ELR (cell line): ENCODE measurements at regions not wholly inside any gene's neighbourhood (a gene's known extent, or its start where the extent isn't known, plus 50 kb on each side); places are given as distances from the start of the nearest gene placed in this dataset.

Experiments
- DNase-seq: peaks from one replicate; pipeline ENCODE4 v3.0.0-alpha.2; 2015; ENCODE audit warnings: low read depth

DNA sequence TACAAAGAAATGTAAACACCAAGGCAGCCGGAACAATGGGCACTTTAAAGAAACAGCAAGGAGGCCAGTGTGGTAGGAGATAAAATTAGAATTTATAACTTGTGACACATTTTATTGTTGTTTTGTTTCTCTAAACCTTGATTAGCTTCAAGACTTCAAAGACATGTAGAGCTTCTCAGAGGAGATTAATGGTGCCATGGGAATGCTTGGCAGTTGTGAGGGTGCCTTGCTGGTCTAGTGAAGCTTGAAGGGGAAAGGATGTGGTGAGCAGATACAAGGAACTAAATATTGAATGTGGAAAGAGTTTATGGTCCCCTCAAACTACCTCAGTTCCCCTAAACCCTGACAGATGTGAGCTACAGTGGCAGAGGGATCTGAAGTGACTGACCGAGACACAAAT lies 322.4 kb upstream of the ADAMTS16 start:
- no peak for DNase-seq

DNA sequence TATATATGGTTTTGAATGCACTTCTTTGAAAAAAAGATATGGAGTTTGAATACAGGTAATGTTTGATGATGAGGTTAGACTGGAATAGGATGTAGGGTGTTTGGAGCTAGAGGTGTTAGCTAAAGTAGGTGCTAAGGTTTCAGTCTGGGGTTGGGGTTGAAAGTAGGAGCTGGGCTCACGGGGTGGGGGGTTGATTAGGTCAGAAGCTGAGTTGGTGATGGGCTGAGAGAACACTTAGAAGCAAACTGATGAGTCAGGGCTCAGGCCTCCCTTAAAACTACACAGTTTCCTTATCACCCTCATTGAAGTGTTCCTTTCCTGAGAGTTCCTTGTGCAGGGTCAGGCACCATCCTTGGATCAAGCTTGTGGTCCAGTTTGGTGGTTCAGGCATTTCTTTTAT lies 308.8 kb upstream of the ADAMTS16 start:
- no peak for DNase-seq

GRCh38 chr5:4832471-4832870 lies 307.7 kb upstream of the ADAMTS16 start:
- no peak for DNase-seq

- no peak for DNase-seq
These were observed 306.9 kb upstream of the ADAMTS16 start for GRCh38 chr5:4833104-4833738.

- DNase-seq: no peak
These were observed 302.6 kb upstream of the ADAMTS16 start for GRCh38 chr5:4837489-4838058.

- no peak for DNase-seq
These were observed 294.9 kb upstream of the ADAMTS16 start for GRCh38 chr5:4845221-4845620.

DNA sequence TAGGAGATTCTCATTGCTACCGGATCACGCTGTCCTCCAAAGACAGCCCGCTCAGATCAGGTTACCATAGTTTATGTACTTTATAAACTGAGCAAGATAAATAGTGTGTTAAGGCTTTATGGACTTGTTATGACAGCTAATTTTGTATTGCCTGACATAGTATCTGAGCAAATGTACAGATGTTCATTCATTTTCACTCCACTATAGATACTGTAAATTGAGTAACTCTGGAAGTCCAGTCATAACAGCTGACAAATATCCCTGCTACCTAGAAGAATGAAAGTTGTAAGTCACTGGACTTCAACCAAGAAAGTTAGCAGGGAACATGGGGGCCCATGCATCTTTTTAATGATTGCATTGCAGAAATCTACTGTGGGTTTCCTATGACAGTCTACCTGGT lies 292.4 kb upstream of the ADAMTS16 start:
- DNase-seq: no peak

DNA sequence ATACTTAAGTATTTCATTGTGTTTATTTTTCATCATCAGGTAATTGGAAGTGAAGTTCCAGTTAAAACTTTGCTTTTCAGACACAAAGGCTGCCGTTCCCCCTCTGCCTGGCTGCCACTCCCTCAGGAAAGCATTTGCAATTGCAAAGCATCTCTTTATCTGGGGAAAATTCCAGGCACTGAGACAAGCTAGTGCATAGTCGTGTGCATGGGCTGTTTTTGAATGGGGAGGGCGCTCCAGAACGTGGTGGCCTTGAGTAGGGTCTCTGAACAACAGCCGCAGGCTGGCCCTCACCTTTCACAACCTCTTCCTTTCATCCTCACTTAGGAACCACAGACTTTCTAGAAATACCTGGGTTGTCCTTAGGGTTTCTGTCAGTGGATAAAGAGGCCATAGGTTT lies 285.1 kb upstream of the ADAMTS16 start:
- DNase-seq: no peak

DNA sequence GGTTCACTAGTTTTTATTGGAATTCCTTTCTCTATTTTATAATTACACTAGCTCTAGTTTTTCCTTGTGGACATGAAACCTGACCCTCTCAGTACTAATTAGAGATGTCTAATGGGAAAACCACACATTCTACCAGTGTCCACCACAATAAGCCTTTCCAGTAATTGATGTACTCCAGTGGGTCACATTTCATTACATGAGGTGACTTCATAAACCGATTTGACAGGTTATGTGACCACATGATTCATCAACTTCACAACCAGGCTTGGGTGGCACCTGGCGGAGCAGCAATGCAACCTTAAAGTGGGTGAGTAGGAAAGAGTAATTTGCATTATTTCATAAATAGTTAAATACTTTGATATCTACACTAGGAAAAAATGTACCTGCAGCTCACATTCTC lies 284.2 kb upstream of the ADAMTS16 start:
- DNase-seq: no peak

- DNase-seq: no peak
These were observed 282.4 kb upstream of the ADAMTS16 start for GRCh38 chr5:4857761-4858160.

DNA sequence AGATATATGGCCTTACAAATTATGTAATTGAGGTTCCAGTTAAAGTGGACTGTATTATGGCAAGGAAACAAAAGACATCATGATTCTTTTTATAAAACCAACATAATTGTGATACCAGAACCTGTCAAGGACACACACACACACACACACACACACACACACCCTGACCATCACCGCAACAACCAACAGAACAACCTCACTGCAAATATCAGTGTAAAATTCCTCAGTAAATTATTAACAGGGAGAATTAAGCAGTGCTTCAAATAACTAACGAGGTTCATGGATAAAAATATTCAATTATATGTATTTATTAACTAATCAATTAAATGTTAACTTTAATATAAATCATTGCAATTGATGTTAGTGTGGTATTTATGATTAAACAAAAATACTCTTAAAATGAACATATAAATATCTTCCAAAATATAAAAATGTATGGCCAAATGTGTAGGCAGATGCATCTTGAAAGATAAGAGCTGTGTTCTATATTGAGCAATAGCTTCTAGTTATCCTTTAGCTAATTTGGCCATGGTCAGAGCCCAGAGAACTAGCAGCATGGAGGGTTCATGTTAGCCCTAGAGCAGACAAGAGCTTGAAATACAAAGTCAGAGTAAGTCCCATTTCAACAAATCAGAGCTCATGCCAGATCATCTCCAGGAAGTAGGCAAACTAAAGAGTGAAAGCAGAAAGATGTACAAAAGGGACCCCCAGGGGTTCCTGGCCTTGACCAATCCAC lies 280.5 kb upstream of the ADAMTS16 start:
- DNase-seq: no peak

DNA sequence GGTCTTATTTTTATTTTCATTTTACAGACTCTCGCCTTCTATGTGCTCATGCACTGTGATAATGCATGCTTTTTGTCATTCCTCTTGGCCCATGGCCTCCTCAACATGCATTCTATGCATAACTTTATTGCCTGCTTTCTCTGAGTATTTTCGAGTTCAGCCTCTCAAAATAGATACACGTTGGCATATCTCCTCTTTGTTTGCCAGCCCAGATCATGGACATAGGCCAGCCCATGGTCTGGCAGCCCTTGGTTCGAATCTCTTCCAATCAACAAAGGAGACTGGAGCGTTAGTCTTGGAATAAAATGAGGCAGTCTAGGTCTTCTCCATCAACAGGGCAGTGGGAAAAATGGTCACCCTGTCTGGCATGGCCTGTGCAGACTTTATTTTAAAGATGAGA lies 279.5 kb upstream of the ADAMTS16 start:
- DNase-seq: no peak

DNA sequence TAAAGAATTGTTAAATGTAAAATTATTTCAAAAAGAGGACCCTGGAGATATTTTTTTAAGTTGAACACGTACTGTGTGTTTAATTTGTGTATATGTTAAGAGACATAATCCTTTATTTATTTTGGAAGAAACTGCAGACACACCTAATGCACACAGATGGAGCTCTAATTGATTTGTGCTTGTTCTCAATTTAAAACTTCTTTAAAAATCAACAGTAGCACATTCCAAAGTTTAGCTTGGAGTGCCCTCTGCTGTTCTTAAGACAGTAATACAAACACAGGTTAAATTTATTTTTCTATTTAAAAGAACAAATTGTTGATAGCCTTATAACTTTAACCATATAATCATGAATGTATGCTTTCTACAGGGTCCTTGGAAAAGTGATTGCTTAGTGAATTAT lies 277.6 kb upstream of the ADAMTS16 start:
- peak; percentile 57 for DNase-seq

- no peak for DNase-seq
These were observed 273.9 kb upstream of the ADAMTS16 start for GRCh38 chr5:4866131-4866659.

DNA sequence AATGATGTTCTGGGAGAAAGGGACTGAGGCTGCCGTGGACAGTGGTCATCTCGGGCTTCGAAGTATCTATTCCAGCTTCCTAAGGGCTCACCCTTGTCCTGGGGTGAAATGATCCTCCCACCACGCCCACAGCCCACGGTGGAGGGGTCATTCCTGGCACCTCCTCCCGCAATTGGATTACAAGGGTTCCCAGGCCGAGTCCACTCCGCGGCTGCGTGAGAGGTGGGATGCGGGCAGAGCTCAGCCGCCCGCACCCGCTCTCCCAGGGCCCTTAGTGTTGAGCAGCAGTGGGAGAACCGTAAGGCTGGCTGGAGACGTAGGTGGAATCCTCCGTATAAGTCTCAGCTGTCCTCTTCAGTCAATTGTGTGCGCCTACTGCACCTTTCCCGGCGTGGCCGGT lies 273.3 kb upstream of the ADAMTS16 start:
- no peak for DNase-seq

DNA sequence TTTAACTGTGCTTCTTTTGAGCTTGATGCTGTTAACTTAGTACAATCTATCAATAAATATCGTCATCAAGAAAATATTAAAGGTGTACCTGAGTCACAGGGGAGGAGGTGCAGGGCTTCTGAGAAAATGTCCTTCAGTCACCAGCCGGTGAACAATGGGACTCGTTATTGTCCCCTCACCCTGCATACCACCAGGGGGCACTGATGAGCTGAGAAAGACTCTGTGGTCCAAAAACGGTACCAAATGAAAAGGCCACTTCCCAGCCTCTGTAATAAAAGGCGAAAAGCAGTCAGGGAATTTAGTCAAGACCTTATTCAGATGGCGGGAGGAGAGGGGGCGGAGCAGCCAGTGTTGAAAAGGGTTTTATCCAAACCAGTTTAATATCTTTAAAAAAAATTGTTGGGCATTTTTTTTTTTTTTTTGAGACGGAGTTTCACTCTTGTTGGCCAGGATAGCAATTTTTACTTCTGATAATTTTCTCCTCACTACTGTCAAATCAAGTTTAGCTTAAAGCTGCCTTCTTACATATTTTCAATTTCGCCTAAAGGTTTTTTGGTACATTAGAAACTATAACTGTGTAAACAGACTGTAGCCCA lies 271.9 kb upstream of the ADAMTS16 start:
- peak; percentile 56 for DNase-seq

- DNase-seq: no peak
These were observed 266.5 kb upstream of the ADAMTS16 start for GRCh38 chr5:4873652-4874051.

- no peak for DNase-seq
These were observed 266.0 kb upstream of the ADAMTS16 start for GRCh38 chr5:4874097-4874496.

DNA sequence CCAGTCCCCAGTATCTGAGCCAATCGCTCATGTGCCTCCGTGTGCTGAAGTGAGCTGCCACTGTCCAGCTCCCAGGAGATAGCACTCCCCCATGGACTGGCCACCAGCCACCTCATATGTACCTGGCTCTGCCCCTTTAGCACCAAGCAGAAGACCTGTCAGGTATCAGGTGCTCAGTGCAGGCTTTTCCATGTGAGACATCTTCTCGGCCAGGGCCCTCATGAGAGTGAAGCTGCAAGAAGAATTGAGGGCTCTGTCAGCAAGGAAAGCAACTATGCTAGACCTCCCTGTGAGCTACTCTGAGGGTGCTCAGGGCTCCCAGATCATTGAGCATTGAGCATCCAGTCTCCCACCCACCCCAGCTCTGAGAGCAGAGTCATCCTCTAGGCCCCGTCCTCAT lies 264.2 kb upstream of the ADAMTS16 start:
- no peak for DNase-seq

DNA sequence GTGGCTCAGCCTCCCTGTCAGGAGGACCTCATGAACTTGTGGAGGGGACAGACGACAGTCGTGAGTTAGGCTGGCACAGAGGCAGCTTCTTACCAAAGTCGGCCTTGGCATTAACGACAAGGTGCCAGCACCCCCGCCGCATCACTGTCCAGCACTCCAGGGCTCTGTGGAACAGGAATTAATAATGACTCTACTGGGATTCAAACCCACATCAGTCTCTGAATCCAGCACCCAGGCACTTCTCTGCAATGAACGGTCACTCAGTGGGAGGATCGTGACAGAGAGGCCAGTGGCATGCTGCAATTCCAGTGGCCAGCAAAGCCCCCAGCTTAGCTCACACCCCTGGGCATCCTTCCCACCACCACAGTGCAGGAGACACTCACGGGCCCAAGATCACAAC lies 263.3 kb upstream of the ADAMTS16 start:
- no peak for DNase-seq

DNA sequence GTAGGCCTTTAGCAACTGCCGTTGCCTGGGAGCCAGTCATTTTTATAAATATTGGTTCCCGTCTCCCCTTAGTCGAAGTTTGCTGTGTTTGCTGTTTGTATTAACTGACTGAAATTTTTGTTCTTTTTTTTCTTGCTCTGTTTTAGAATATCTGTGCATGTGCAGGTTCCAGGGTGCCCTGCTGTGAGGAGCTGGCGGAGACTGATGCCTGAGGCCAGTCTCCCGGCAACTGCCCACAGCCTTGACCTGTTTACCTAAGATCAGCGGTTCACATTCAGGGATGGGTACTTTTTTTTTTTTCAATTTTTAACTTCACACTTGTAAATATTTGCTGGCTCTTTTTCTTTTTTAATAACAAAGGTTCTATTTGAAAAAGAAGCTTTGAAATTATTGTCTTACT lies 262.6 kb upstream of the ADAMTS16 start:
- DNase-seq: no peak

DNA sequence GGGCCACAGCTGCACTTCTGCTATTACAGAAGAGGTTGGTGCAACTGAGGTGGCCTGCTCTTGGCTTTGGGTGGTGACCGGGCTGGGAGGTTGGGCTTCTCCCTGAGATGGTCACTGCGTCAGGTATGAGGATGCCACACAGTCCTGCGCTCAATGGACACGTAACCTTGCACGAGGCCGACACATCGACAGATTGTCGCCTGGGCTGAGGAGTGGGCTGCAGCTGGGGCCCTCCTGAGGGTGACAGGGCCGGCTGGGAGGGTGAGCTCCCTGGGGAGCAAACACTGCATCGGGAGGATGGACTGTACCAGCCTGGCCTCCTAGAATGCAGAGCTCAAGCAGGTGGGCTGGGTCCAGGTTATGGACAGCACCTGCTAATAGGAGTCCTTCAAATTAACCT lies 261.1 kb upstream of the ADAMTS16 start:
- DNase-seq: no peak

- peak; percentile 58 for DNase-seq
These were observed 260.3 kb upstream of the ADAMTS16 start for GRCh38 chr5:4879693-4880303.
